Upper lobe of left lung (tissue), 4 donors: ENCODE measurements at regions not wholly inside any gene's neighbourhood (a gene's known extent, or its start where the extent isn't known, plus 50 kb on each side); places are given as distances from the start of the nearest gene placed in this dataset.

Experiments
- CTCF ChIP-seq, 6 experiments: fragments of 450-650 bp in 4 of 6; fragments of 200-600 bp in 2 of 6; sonication (generic) in 2 of 6; IDR thresholded peaks; one replicate each; pipeline ENCODE4 v1.5.1; 2016 to 2019; ENCODE audit warnings: antibody characterized with exemption in 6 of 6
- EP300 ChIP-seq, 4 donors: sonication (generic); formaldehyde crosslinking; IDR thresholded peaks; one replicate each; pipeline ENCODE4 v1.5.1; 2017; ENCODE audit warnings: antibody characterized with exemption in 4 of 4, control low read depth in 2 of 4
- POLR2A ChIP-seq, 4 donors: fragments of 450-650 bp; IDR thresholded peaks; one replicate each; pipeline ENCODE4 v1.5.1; 2016 to 2017; ENCODE audit warnings: antibody characterized with exemption in 4 of 4, mild to moderate bottlenecking in 2 of 4

- TF ChIP-seq CTCF (IDR thresholded peaks at IDR 0.05) (no peak), POLR2A (IDR thresholded peaks at IDR 0.05) (no peak), EP300 (IDR thresholded peaks at IDR 0.05) (no peak)
Measured at GRCh38 chr10:64508029-64508661, 986.9 kb downstream of the REEP3 start.
